ENCODE measurements at regions not wholly inside any gene's neighbourhood (a gene's known extent, or its start where the extent isn't known, plus 50 kb on each side); places are given as distances from the start of the nearest gene placed in this dataset.

DNA sequence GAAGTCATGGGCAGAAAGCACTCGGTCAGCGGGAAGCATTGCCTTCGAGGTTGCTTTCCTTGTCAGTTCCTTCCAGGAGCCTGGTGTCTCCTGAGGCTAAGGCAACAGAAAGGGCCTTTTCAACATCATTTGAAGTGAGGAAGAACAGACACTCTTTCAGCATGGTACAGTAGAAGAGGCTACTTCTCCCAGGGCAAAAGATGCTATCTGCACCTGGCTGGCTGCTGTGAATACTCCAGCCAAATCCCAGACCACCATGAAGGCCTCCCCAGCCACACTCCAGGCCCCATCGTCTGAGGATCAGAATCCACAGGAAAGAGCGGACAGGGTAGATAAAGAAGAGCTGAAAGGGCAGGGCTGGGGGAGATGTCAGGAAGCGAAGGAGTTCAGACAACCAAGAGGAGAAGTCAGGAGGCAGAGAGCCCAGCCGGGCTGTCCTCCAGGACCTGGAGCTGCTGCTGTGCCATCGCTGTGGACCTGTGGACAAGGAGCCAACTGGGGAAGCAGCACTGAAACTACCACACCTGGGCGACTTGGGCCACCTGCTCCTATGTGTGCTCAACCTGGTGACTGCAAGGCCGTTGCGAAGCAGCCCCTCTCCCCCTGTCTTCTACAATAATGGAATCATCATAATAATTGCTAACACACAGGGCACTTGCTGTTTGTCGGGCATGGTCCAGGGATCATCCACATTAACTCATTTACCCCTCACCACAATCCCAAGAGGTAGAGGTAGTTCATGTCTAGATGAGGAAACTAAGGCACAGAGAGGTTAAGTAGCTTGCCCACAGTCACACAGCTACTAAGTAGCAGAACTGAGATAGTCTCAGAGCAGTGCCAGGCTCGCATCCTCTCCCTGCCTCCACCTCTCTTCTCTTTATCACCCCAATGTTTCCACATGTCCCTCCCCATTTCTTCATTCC is 88.0 kb upstream of the ZBTB40 start:
- H3K27ac ChIP-seq (ENCODE audit: insufficient read depth, low read depth, low read length) = no peak overlapping the region
- intact Hi-C loops (cut with micrococcal nuclease) = no loop called here
- FAIRE-seq = no peak
- H2AFZ ChIP-seq (ENCODE audit: low read depth, low read length) = no peak overlapping the region
- H3K4me3 ChIP-seq (replicated peaks in 1 of 3; ENCODE audit: insufficient read depth in 1 of 3, low read depth in 1 of 3, low read length in 3 of 3) = no peak overlapping the region
- CTCF ChIA-PET = no interaction called here
- H3K9ac ChIP-seq (replicated peaks; ENCODE audit: extremely low read depth, insufficient read depth, low read length) = no peak overlapping the region
- no peaks in the 10 kb centered on the region for H3K79me2 ChIP-seq (ENCODE audit: control insufficient read depth, insufficient read depth, low read length)
- no peak overlapping the region for H3K4me2 ChIP-seq (ENCODE audit: insufficient read depth, low read length)
- no peaks in the 10 kb centered on the region for H3K4me1 ChIP-seq (ENCODE audit: control insufficient read depth, extremely low read depth, insufficient read depth, low read length)
- dilution Hi-C loops (cut with MboI; ENCODE audit: extremely low pct_ligation_motif_present, low sequenced_read_pairs) = no loop called here
- DNase-seq (ENCODE audit: low read depth, low spot score) = no peak
- no peaks in the 10 kb centered on the region for H4K20me1 ChIP-seq (replicated peaks; ENCODE audit: control insufficient read depth, extremely low read depth, insufficient read depth, low read length)
- POLR2A ChIA-PET = no interaction called here
- peaks cover 4 to 5% of the 10 kb centered on the region in 2 experiments for H3K27me3 ChIP-seq (ENCODE audit: control insufficient read depth in 2 of 2, insufficient read depth in 2 of 2, low read length in 2 of 2)
- H3K9me1 ChIP-seq (replicated peaks; ENCODE audit: control insufficient read depth, extremely low read depth, insufficient read depth, low read length) = no peaks in the 10 kb centered on the region
- BruUV-seq (replicated peaks) = no TSS peak
- no peaks in the 10 kb centered on the region for H3K36me3 ChIP-seq (ENCODE audit: control insufficient read depth in 2 of 2, extremely low read depth in 1 of 2, insufficient read depth in 2 of 2, low read length in 2 of 2)
- TF ChIP-seq EZH2 (IDR thresholded peaks at IDR 0.05; ENCODE audit: borderline replicate concordance, low read depth, low read length, severe bottlenecking) (no peak), GATA2 (IDR thresholded peaks at IDR 0.05; ENCODE audit: insufficient read depth, insufficient read length, low read depth, low read length) (no peak), POLR2A (IDR thresholded peaks at IDR 0.05; ENCODE audit: low read depth, low read length) (no peak), FOS (IDR thresholded peaks at IDR 0.05; ENCODE audit: borderline replicate concordance, insufficient read depth, low read length) (no peak), MYC (IDR thresholded peaks at IDR 0.05; ENCODE audit: low read depth, low read length) (no peak), POLR2AphosphoS5 (IDR thresholded peaks at IDR 0.05; ENCODE audit: insufficient read depth, low read depth, low read length) (no peak), JUN (IDR thresholded peaks at IDR 0.05; ENCODE audit: borderline replicate concordance, insufficient read depth, insufficient read length, low read depth) (no peak)
- TF ChIP-seq, protein P1, sequence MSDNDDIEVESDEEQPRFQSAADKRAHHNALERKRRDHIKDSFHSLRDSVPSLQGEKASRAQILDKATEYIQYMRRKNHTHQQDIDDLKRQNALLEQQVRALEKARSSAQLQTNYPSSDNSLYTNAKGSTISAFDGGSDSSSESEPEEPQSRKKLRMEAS (IDR thresholded peaks at IDR 0.05; ENCODE audit: insufficient read depth, insufficient read length) = no peak
- TF ChIP-seq, protein P2, sequence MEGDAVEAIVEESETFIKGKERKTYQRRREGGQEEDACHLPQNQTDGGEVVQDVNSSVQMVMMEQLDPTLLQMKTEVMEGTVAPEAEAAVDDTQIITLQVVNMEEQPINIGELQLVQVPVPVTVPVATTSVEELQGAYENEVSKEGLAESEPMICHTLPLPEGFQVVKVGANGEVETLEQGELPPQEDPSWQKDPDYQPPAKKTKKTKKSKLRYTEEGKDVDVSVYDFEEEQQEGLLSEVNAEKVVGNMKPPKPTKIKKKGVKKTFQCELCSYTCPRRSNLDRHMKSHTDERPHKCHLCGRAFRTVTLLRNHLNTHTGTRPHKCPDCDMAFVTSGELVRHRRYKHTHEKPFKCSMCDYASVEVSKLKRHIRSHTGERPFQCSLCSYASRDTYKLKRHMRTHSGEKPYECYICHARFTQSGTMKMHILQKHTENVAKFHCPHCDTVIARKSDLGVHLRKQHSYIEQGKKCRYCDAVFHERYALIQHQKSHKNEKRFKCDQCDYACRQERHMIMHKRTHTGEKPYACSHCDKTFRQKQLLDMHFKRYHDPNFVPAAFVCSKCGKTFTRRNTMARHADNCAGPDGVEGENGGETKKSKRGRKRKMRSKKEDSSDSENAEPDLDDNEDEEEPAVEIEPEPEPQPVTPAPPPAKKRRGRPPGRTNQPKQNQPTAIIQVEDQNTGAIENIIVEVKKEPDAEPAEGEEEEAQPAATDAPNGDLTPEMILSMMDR (IDR thresholded peaks at IDR 0.05; ENCODE audit: extremely low read depth in 1 of 2, insufficient read depth in 1 of 2, low read depth in 1 of 2, low read length in 2 of 2) = no peak
- H3K9me3 ChIP-seq (replicated peaks; ENCODE audit: control insufficient read depth, insufficient read depth, low read length) = no peaks in the 10 kb centered on the region

Measured in endothelial cell of umbilical vein (primary cell).